ENCODE measurements at regions not wholly inside any gene's neighbourhood (a gene's known extent, or its start where the extent isn't known, plus 50 kb on each side); places are given as distances from the start of the nearest gene placed in this dataset.

DNA sequence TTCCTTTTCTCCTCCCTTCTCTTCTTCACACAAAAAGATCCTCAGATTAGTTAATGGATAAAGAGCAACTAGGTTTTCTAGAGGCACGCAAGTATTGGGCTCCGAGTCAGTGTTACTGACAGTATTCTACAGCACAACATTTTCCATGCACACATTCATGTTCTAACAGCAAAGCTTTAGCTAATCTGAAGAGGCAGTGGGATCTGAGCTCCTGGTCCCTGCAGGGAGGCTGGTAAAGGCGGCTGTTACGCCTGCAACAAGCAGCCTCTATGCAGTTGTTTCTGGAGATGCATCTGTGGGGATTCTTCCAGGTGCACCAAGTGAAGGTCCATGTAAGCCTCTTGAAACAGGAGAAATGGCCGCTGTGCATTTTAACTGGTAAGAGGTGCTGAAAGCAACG is 143.8 kb downstream of the EFNB2 start:
- no peaks in the 10 kb centered on the region for H3K79me1 ChIP-seq (ENCODE audit: low read depth, low read length)
- no peak for DNase-seq (ENCODE audit: low read depth in 1 of 2, low spot score in 2 of 2)
- no peak overlapping the region for H3K23ac ChIP-seq (ENCODE audit: insufficient read length)
- CTCF ChIA-PET (ENCODE audit: partially characterized antibody): interaction anchor here (0.6 kb wide), 1 partner anchor 160 kb away, joined by 3 read pairs; no protein-coding TSS in a partner anchor
- no peak overlapping the region for H3K4ac ChIP-seq (replicated peaks; ENCODE audit: insufficient read length, low read depth, low read length)
- H3K4me2 ChIP-seq (ENCODE audit: insufficient read depth in 1 of 2, low read depth in 2 of 2, low read length in 2 of 2): no peak overlapping the region
- no peak overlapping the region for H2AFZ ChIP-seq (ENCODE audit: low read length)
- H3K79me2 ChIP-seq (ENCODE audit: control insufficient read depth in 1 of 2, insufficient read depth in 2 of 2, low read length in 2 of 2): no peaks in the 10 kb centered on the region
- H2BK15ac ChIP-seq (ENCODE audit: low read length): no peak overlapping the region
- no peaks in the 10 kb centered on the region for H3K27me3 ChIP-seq (replicated peaks in 1 of 4; ENCODE audit: control insufficient read depth in 3 of 4, extremely low read depth in 1 of 4, insufficient read depth in 3 of 4, low read length in 3 of 4)
- no peak overlapping the region for H4K91ac ChIP-seq (replicated peaks; ENCODE audit: insufficient read length, low read length)
- no peak for TF ChIP-seq KDM5A (IDR thresholded peaks at IDR 0.05; ENCODE audit: low read length)
- no peak for TF ChIP-seq TCF12 (IDR thresholded peaks at IDR 0.05; ENCODE audit: low read depth, low read length)
- TF ChIP-seq EGR1 (IDR thresholded peaks at IDR 0.05; ENCODE audit: borderline replicate concordance, low read depth, low read length): no peak
- TF ChIP-seq FOSL1 (IDR thresholded peaks at IDR 0.05; ENCODE audit: insufficient read depth, low read depth, low read length): no peak
- TF ChIP-seq JUN (IDR thresholded peaks at IDR 0.05; ENCODE audit: low read depth, low read length): no peak
- no peak overlapping the region for H4K5ac ChIP-seq (ENCODE audit: insufficient read length, low read depth, low read length)
- WGBS, 2 experiments (ENCODE audit: extremely low coverage in 1 of 2, insufficient coverage in 1 of 2, insufficient read length in 1 of 2, insufficient replicate concordance in 2 of 2, low coverage in 1 of 2, low lambda C conversion rate in 2 of 2, missing lambda C conversion rate in 1 of 2): 87% methylated on average over 5 of the region's 6 CpGs; no CpG with 5 or more reads in 1 of the 2 experiments
- H3K18ac ChIP-seq (ENCODE audit: extremely low read depth, low read length): no peak overlapping the region
- no peaks in the 10 kb centered on the region for H3K23me2 ChIP-seq (ENCODE audit: low read depth, low read length)
- no peak for FAIRE-seq
- no peaks in the 10 kb centered on the region for H4K20me1 ChIP-seq (replicated peaks in 1 of 2; ENCODE audit: control insufficient read depth in 1 of 2, insufficient read depth in 2 of 2, low read length in 2 of 2)
- no peak overlapping the region for H3K27ac ChIP-seq (ENCODE audit: low read depth, low read length)
- H3K9me3 ChIP-seq (ENCODE audit: insufficient read depth in 2 of 2, low read depth in 1 of 2, low read length in 1 of 2): peaks cover 0 to 3% of the 10 kb centered on the region in 2 experiments; a peak in 1 of 4 replicates
- POLR2A ChIA-PET (ENCODE audit: partially characterized antibody): no interaction called here
- H4K8ac ChIP-seq (ENCODE audit: extremely low read depth, insufficient read depth, low read length): no peak overlapping the region
- no peak overlapping the region for H3K56ac ChIP-seq (replicated peaks; ENCODE audit: insufficient read length, low read depth, low read length)
- H2AK5ac ChIP-seq (ENCODE audit: low read depth, low read length): no peak overlapping the region
- H2BK5ac ChIP-seq (ENCODE audit: low read depth, low read length): no peak overlapping the region
- H3K14ac ChIP-seq (ENCODE audit: insufficient read length): no peak overlapping the region
- no peaks in the 10 kb centered on the region for H3K4me1 ChIP-seq (replicated peaks in 1 of 4; ENCODE audit: control insufficient read depth in 3 of 4, insufficient read depth in 4 of 4, low read length in 3 of 4)
- no peak overlapping the region for H2BK20ac ChIP-seq (ENCODE audit: low read length)
- H3K9ac ChIP-seq (replicated peaks in 1 of 4; ENCODE audit: extremely low read depth in 1 of 4, low read depth in 3 of 4, low read length in 3 of 4): no peak overlapping the region
- no peak overlapping the region for H3K4me3 ChIP-seq (ENCODE audit: extremely low read depth in 1 of 4, insufficient read depth in 2 of 4, low read depth in 3 of 4, low read length in 4 of 4)
- no peak overlapping the region for H2BK120ac ChIP-seq (replicated peaks; ENCODE audit: low read depth, low read length)
- H3K36me3 ChIP-seq (ENCODE audit: control insufficient read depth in 2 of 4, insufficient read depth in 4 of 4, low read length in 3 of 4): no peaks in the 10 kb centered on the region
- no peak overlapping the region for H2BK12ac ChIP-seq (ENCODE audit: low read depth, low read length)
